Astrocyte of the hippocampus (primary cell): ENCODE measurements at regions not wholly inside any gene's neighbourhood (a gene's known extent, or its start where the extent isn't known, plus 50 kb on each side); places are given as distances from the start of the nearest gene placed in this dataset.

Experiments
- DNase-seq: peaks from one replicate; pipeline ENCODE4 v3.0.0; 2011; ENCODE audit warnings: low read depth, low spot score

DNA sequence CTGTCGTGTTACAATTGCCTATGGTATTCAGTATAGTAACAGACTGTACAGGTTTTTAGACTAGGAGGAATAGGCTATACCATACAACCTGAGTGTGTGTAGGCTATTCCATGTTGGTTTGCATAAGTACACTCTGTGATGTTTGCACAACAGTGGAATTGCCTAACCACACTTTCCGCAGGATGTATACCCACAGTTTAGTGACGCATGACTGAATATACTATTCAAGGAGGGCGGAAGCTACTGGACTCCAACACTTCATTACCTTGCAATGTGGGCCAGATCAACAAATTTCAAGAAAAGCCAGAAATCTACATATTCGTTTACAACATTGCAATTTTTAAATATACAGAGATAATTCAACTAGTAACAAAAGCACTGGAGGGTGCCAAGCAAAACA lies 317.2 kb downstream of the PDGFC start:
- DNase-seq, result peak; percentile 68

- no peak for DNase-seq
Observed at GRCh38 chr4:156643826-156644225, 327.8 kb downstream of the PDGFC start.

DNA sequence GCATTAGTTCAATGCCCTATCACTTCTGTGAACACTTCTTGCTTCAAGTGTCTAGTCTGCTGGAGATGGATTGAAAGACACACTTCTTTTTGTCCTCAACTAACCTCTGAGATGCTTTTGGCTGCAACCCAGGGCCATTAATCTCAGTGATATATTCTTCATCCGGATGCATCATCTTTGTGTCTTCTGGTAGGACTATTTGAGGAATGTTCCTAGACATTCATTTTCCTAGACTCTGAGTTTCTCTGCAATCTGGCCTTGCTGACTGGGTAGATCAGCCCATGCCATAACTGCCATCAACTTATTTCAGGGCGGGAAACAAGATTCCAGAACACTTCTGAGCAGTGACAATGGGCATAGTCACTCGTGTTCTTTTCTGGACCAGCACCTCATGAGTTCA lies 329.4 kb downstream of the PDGFC start:
- no peak for DNase-seq

DNA sequence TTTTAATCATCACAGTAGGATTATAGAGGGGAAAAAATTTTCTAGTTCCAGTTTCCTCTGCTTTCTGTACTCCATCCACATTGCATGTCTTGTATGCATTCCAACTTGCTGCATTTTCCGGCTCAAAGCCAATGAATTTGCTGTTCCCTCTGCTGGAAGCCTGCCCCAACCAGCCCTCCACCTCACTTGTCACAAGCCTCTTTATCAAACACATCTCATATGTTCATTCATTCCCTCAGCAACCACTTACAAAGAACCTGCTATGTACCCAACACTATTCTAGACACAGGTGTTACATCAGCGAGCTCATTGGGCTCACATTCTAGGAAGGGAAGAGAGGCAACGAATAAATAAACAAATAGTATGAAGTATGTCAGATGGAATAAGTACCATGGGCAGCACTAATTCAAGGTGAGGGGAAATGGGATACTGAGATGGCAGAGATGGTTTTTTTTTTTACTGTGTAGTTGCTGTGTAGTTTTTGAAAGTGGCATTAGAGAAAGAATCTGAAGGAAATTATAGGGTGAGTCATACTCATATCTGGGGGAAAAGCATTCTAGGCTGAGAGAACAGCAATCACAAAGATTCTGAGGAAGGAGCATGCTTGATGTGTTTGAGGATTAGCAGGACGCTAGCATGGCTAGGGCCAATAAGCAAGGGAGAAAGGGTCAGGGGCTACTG lies 332.5 kb downstream of the PDGFC start:
- DNase-seq, result peak; percentile 93

DNA sequence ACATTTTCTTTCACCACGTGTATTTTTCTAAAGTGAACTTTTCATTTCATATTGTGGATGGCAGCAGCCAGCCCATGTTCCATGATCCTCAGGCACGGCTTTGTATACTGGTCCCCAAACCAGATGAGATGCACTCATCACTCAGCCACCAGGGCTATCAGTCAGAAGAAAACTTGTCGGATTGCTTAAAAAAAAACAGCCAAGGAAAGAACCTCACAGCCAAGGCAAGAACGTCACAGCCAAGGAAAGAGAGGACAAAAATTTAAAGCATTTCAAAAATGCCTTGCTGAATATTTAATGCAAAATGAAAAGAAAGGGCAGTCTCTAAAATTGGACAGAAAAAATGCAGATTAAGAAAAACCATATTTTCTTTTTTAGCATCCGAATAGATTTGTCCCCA lies 333.3 kb downstream of the PDGFC start:
- DNase-seq, result peak; percentile 77

- no peak for DNase-seq
Observed at GRCh38 chr4:156636381-156636780, 335.2 kb downstream of the PDGFC start.

- peak; percentile 63 for DNase-seq
Observed at GRCh38 chr4:156635051-156635450, 336.5 kb downstream of the PDGFC start.

DNA sequence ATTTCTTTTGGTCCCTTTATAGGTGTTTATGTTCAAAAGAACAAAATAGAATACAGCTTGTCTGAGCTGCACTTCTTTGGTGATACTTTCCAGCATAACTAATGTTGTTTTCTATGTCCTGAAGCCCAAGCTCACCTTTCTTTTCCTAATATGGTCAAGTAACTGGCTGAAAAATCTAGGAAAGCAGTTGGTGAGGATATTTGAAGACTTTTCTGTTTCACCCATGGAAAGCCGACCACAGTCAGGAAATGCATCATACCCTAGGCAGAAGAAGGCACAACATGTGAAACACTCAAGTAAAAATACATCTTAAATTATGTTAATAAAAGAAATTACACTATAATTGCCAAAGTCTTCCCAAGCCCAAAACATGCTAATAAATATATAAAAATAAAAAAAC lies 337.0 kb downstream of the PDGFC start:
- peak; percentile 66 for DNase-seq

DNA sequence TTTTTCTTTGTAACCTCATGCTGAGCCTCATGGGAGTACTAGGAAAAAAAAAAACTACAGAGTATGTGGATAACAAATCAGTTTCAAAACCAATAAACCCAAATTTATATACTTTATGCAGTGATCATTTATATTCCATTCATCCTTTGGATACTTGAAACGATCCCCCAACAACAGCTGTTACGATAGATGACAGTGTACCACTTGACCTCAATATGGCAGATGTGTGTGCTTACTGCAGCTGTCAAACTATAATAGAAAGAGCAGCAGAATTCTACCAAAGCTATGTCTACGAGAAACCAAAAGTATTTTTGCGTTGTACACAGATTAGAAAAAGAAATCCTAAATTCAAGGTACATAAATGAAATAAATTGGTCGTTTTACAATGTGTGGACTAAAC lies 337.8 kb downstream of the PDGFC start:
- DNase-seq, result no peak

- no peak for DNase-seq
Observed at GRCh38 chr4:156628858-156629257, 342.7 kb downstream of the PDGFC start.

DNA sequence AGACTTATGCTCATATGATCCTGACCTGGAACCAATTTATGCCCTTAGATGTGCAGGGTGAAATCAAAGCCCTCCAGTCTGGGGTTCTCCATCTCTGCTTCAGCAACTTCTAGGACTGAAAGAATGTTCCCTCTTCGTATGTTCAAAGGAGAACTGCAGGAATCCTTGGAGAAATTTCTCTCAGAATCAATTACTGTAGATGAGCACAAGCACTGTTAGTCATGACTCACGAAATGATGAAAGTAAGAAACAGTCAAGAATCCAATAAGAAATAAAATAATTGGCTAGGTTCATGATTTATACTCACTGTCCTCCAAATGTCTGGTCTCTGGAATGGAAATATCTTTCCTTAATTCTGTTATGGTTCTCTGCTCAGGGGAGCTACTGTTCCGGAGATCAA lies 348.2 kb downstream of the PDGFC start:
- no peak for DNase-seq

DNA sequence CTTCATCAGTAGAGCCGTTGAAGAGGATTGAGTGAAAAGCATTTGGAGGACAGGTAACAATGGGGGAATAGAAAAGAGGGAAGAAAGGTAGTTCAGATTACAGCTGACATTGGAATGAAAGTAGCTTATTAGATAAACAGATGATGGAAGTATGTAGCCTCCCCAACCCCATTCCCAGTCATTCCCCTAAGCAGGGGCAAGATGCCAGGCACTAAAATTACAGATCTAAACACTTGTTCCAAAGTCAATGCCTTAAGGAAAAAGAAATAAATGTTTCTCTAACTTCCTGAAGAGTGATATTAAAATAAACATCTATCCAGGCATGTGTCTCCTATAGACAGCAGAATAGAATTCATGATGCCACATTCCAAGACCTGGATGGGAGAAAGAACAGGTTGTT lies 350.8 kb downstream of the PDGFC start:
- DNase-seq, result no peak

DNA sequence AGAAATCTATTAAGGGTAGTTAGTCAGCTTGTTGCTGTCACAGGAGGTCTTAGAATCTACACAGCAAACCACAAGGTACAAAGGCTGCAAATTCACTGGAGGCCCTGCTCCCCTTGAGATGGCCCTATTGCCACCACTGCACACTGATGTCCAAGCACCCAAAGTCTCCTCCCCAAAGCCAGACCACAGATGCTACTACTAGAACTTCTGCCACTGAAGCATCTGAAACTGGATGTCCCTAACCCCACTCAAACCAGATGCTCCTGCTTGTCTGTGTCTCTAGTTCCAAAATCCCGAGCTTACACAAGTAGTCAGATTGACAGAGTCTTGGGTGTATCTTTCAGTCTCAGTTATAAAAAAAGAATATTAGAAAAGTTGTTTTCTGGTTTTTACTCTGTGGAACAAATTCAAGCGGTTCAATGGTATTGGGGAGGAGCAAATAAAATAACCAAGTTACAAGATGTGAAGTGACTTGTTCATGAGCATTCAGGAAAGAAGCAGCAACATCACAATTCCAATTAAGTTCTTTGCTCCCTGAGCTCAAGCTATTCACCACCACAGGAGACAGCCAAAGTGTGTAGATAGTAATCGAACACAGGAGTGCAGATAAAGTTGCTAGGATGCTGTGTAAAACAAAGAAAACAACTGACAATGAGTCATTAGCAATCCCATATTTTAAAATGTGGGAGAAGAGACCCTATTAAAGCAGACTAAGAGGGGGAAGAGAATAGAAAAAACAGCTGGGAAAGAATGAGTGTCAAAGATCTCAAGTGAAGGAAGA lies 352.3 kb downstream of the PDGFC start:
- DNase-seq, result no peak

- DNase-seq, result peak; percentile 92
Observed at GRCh38 chr4:156615066-156615531, 356.5 kb downstream of the PDGFC start.

GRCh38 chr4:156614536-156614935 lies 357.1 kb downstream of the PDGFC start:
- no peak for DNase-seq

DNA sequence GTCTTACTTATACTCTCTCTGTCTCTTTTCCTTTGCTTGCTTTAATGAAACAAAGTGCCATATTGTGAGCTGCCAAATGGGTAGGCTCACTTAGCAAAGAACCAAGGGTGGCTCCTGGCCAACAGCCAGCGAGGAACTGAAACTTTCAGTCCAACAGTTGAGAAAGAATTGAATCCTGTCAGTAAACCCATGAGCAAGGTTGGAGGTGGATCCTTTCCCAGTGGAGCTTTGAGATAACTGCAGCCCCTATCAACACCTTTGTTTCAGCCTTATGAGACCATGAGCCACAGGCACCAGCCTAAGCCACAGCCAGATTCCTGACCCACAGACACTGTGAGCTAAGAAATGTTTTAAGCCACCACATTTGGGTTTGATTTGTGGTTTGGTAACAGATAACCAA lies 362.2 kb downstream of the PDGFC start:
- peak; percentile 28 for DNase-seq

DNA sequence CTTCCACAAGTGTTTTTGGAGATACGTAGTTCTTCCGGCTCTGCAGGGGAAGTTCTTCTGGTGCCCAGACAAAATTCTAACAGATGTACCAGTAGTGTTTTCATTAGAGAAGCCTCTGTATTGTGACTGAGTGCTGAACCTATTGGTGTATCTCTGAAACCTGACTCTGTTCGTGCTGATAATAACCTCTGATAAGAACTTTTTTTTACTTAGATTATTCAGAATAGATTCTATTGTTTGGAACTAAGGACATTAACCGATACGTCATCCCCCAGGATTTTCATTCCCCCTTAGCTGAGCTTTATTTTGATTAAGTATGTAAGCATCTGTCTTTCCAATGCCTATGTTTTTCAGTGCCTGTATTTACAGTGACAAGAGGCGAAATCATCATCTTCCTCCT lies 362.9 kb downstream of the PDGFC start:
- no peak for DNase-seq

- DNase-seq, result no peak
Observed at GRCh38 chr4:156607478-156607857, 364.1 kb downstream of the PDGFC start.

- DNase-seq, result peak; percentile 50
Observed at GRCh38 chr4:156606554-156607477, 364.8 kb downstream of the PDGFC start.

DNA sequence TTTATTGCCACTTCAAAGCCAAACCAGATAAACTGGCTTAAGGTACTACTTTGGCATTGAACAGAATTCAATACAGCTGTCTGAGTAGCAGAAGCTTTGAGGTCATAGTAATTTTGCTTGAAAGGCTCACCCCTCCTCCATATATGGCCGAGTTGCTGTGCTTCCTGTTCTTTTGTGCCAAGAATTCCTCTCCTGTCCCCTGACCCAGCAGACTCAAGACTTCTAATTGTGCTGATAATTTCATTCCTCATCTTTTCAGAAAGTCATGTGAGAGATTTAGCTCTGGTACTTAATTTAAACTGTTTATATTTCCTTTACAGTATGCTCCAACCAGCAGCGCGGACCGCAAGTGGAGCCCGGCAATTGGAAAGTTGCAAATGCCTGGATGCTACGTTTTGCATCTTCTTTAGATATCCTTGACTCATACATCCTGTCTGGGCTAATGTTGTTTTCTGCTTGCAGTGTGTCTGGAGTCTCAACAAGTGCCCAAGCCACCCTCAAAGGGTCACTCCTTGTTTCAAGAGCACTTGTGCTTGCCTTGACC lies 373.4 kb downstream of the PDGFC start:
- peak; percentile 54 for DNase-seq

- no peak for DNase-seq
Observed at GRCh38 chr4:156596706-156597329, 374.8 kb downstream of the PDGFC start.
